OCI-LY1 (cell line): ENCODE measurements at regions not wholly inside any gene's neighbourhood (a gene's known extent, or its start where the extent isn't known, plus 50 kb on each side); places are given as distances from the start of the nearest gene placed in this dataset.

Experiments
- EZH2 ChIP-seq: fragments of 200-600 bp; sonication (generic), shearing (Covaris generic); IDR thresholded peaks from 2 replicates; pipeline ENCODE4 v1.8.0; 2017; ENCODE audit warnings: borderline replicate concordance, mixed run types, mild to moderate bottlenecking, antibody characterized with exemption, low read length, moderate library complexity, mixed read lengths
- TF ChIP-seq, protein P1 (sequence below): fragments of 200-600 bp; sonication (generic), shearing (Covaris generic); IDR thresholded peaks from 2 replicates; pipeline ENCODE4 v1.5.1; 2017; ENCODE audit warnings: mild to moderate bottlenecking, antibody characterized with exemption, low read length, moderate library complexity, mixed read lengths

DNA sequence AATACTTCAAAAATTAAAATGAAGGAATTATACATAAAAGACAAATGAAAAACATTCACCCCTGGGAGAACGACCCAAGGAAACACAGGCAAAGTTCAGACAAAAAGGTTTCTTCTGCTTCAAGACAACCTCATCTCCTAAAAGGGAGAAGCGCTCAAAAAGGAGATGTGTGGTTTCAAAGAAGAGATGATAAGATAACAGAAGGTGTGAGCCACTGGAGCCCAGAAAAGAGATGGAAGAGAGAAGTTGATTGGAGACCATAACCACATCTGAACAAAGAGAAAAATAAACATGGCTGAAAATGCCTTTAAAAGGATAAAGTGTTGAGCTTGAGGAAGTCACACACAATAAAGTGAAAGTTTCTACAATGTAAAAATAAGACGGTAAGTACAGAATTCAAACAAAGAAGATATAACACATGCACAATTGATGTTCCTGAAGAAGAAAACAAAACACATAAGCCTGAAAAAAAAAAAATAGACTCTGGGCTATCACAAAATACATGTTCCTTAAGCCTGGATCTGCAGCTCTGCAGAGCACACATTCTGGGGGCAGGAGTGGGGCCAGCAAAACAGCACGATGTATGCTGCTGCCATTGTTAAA, 51.6 kb upstream of the C14orf180 start:
- TF ChIP-seq, protein P1, sequence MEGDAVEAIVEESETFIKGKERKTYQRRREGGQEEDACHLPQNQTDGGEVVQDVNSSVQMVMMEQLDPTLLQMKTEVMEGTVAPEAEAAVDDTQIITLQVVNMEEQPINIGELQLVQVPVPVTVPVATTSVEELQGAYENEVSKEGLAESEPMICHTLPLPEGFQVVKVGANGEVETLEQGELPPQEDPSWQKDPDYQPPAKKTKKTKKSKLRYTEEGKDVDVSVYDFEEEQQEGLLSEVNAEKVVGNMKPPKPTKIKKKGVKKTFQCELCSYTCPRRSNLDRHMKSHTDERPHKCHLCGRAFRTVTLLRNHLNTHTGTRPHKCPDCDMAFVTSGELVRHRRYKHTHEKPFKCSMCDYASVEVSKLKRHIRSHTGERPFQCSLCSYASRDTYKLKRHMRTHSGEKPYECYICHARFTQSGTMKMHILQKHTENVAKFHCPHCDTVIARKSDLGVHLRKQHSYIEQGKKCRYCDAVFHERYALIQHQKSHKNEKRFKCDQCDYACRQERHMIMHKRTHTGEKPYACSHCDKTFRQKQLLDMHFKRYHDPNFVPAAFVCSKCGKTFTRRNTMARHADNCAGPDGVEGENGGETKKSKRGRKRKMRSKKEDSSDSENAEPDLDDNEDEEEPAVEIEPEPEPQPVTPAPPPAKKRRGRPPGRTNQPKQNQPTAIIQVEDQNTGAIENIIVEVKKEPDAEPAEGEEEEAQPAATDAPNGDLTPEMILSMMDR: no peak
- no peak for TF ChIP-seq EZH2
